ENCODE measurements at regions not wholly inside any gene's neighbourhood (a gene's known extent, or its start where the extent isn't known, plus 50 kb on each side); places are given as distances from the start of the nearest gene placed in this dataset.

DNA sequence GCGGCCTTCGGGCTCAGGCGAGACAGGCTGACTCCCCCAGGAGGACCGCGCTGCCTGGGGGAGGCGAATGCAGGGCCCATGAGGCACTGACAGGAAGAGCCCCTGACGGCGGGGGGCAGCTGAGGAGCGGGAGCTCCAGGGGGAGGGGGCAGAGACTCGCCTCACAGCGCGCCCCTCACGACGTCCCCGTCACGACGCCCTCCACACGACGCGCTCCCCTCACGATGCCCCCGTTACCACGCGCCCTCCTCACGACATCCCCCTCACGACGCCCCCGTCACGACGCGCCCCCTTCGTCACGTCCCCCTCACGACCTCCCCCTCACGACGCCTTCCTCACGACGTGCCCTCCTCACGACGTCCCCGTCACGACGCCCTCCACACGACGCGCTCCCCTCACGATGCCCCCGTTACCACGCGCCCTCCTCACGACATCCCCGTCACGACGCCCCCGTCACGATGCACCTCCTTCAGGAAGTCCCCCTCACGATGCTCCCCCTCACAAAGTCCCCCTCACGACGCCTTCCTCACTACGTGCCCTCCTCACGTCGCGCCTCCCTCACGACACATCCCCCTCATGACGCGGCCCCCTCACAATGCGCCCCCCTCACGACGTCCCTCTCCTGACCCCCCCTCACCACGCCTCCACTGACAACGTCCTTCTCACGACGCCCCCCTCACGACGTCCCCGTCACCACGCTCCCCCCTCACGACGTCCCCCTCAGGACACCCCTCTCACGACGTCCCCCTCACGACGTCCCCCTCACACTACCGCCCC, 99.6 kb downstream of the ING1 start:
- Histone ChIP-seq H3K27ac (ENCODE audit: low read length) (no peak overlapping the region), H3K4me3 (ENCODE audit: low read length) (no peak overlapping the region), H2AFZ (ENCODE audit: low read depth, low read length) (no peak overlapping the region), H3K9me2 (ENCODE audit: insufficient read depth, low read length) (no peaks in the 10 kb centered on the region), H3K9me3 (ENCODE audit: low read length) (no peaks in the 10 kb centered on the region), H3K9ac (ENCODE audit: low read length) (no peak overlapping the region), H3K79me2 (replicated peaks; ENCODE audit: insufficient read depth, low read length) (no peaks in the 10 kb centered on the region), H3K4me2 (ENCODE audit: low read length) (no peak overlapping the region), H4K20me1 (ENCODE audit: insufficient read depth) (no peaks in the 10 kb centered on the region), H3K36me3 (ENCODE audit: insufficient read depth, low read length) (no peaks in the 10 kb centered on the region), H3K27me3 (ENCODE audit: insufficient read depth, low read depth, low read length) (no peaks in the 10 kb centered on the region), H3F3A (ENCODE audit: insufficient read depth, low read length, poor library complexity, severe bottlenecking) (no peaks in the 10 kb centered on the region)
- TF ChIP-seq SMC3 (conservative IDR thresholded peaks at IDR 0.05; ENCODE audit: poor library complexity) (no peak), EZH2 (IDR thresholded peaks at IDR 0.05; ENCODE audit: borderline replicate concordance, insufficient read depth, low read length, poor library complexity, severe bottlenecking) (no peak), TAF1 (IDR thresholded peaks at IDR 0.05; ENCODE audit: low read depth) (no peak), EP300 (conservative IDR thresholded peaks at IDR 0.05; ENCODE audit: poor library complexity, severe bottlenecking) (no peak), POLR2AphosphoS5 (IDR thresholded peaks at IDR 0.05) (no peak)
- TF ChIP-seq, protein P1, sequence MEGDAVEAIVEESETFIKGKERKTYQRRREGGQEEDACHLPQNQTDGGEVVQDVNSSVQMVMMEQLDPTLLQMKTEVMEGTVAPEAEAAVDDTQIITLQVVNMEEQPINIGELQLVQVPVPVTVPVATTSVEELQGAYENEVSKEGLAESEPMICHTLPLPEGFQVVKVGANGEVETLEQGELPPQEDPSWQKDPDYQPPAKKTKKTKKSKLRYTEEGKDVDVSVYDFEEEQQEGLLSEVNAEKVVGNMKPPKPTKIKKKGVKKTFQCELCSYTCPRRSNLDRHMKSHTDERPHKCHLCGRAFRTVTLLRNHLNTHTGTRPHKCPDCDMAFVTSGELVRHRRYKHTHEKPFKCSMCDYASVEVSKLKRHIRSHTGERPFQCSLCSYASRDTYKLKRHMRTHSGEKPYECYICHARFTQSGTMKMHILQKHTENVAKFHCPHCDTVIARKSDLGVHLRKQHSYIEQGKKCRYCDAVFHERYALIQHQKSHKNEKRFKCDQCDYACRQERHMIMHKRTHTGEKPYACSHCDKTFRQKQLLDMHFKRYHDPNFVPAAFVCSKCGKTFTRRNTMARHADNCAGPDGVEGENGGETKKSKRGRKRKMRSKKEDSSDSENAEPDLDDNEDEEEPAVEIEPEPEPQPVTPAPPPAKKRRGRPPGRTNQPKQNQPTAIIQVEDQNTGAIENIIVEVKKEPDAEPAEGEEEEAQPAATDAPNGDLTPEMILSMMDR (IDR thresholded peaks at IDR 0.05; ENCODE audit: poor library complexity, severe bottlenecking), result no peak

DNA sequence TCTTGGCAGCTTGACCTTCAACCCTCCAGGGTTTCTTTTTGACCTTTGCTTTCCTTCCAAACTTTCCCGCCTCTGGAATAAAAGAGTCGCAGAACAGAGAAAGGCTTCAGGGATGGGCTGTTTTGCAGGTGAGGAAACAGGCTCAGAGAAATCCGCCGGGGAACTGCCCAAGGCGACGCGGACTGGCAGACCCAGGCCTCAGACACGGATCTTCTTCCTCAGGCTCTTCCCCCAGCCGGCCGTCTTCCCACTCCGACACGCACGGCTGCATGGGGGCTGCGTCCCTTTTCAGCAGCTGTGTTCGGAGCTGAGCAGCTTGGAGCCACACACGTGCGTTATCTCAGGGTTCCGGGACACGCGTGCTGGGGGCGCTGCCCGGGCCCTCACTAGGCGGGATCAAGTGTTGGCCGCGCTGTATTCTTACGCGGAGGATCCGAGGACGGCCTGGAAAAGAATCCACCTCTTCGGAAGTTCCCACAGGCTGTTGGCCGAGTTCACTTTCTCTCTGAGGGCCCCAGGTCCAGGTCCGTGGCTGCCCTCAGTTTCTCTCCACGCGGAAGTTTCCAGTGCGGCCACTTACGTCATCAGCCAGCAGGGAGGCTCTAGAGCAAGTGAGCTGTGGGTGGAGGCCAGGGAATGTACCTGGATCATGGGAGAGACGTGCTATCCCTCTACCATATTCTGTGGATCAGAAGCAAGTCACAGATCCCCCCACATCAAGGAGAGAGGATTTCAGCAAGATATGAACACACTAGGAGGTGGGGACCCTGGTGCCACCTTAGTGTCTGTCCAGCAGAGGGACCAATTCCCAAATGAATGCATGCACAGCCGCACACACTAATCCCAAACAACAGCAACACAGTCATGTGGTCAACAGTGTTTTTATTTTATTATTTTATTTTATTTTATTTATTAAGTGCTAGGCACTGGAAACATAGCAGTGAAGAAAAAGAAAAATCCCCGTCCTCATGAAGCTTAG, 100.4 kb downstream of the ING1 start:
- no peaks in the 10 kb centered on the region for H3K27me3 ChIP-seq (ENCODE audit: insufficient read depth, low read depth, low read length)
- no peak overlapping the region for H3K27ac ChIP-seq (ENCODE audit: low read length)
- TF ChIP-seq, protein P2, sequence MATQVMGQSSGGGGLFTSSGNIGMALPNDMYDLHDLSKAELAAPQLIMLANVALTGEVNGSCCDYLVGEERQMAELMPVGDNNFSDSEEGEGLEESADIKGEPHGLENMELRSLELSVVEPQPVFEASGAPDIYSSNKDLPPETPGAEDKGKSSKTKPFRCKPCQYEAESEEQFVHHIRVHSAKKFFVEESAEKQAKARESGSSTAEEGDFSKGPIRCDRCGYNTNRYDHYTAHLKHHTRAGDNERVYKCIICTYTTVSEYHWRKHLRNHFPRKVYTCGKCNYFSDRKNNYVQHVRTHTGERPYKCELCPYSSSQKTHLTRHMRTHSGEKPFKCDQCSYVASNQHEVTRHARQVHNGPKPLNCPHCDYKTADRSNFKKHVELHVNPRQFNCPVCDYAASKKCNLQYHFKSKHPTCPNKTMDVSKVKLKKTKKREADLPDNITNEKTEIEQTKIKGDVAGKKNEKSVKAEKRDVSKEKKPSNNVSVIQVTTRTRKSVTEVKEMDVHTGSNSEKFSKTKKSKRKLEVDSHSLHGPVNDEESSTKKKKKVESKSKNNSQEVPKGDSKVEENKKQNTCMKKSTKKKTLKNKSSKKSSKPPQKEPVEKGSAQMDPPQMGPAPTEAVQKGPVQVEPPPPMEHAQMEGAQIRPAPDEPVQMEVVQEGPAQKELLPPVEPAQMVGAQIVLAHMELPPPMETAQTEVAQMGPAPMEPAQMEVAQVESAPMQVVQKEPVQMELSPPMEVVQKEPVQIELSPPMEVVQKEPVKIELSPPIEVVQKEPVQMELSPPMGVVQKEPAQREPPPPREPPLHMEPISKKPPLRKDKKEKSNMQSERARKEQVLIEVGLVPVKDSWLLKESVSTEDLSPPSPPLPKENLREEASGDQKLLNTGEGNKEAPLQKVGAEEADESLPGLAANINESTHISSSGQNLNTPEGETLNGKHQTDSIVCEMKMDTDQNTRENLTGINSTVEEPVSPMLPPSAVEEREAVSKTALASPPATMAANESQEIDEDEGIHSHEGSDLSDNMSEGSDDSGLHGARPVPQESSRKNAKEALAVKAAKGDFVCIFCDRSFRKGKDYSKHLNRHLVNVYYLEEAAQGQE (IDR thresholded peaks at IDR 0.05; ENCODE audit: borderline replicate concordance), result no peak
- TF ChIP-seq EP300 (conservative IDR thresholded peaks at IDR 0.05; ENCODE audit: poor library complexity, severe bottlenecking) (no peak), RAD21 (conservative IDR thresholded peaks at IDR 0.05) (no peak), MXI1 (conservative IDR thresholded peaks at IDR 0.05; ENCODE audit: poor library complexity, severe bottlenecking) (no peak), TAF1 (IDR thresholded peaks at IDR 0.05; ENCODE audit: low read depth) (no peak), SMC3 (conservative IDR thresholded peaks at IDR 0.05; ENCODE audit: poor library complexity) (no peak), POLR2AphosphoS5 (IDR thresholded peaks at IDR 0.05) (no peak)
- TF ChIP-seq, protein P1 (IDR thresholded peaks at IDR 0.05; ENCODE audit: poor library complexity, severe bottlenecking), result no peak
- H3K4me2 ChIP-seq (ENCODE audit: low read length), result no peak overlapping the region
- no peaks in the 10 kb centered on the region for H3K9me3 ChIP-seq (ENCODE audit: low read length)
- H3F3A ChIP-seq (ENCODE audit: insufficient read depth, low read length, poor library complexity, severe bottlenecking), result no peaks in the 10 kb centered on the region
- H4K20me1 ChIP-seq (ENCODE audit: insufficient read depth), result no peaks in the 10 kb centered on the region
- H3K79me2 ChIP-seq (replicated peaks; ENCODE audit: insufficient read depth, low read length), result no peaks in the 10 kb centered on the region
- no peak overlapping the region for H3K9ac ChIP-seq (ENCODE audit: low read length)
- no peak overlapping the region for H2AFZ ChIP-seq (ENCODE audit: low read depth, low read length)
- H3K4me3 ChIP-seq (ENCODE audit: low read length), result no peak overlapping the region
- H3K36me3 ChIP-seq (ENCODE audit: insufficient read depth, low read length), result no peaks in the 10 kb centered on the region
- H3K9me2 ChIP-seq (ENCODE audit: insufficient read depth, low read length), result no peaks in the 10 kb centered on the region

Data from neural cell (in vitro differentiated cells).